ENCODE measurements at regions not wholly inside any gene's neighbourhood (a gene's known extent, or its start where the extent isn't known, plus 50 kb on each side); places are given as distances from the start of the nearest gene placed in this dataset.

DNA sequence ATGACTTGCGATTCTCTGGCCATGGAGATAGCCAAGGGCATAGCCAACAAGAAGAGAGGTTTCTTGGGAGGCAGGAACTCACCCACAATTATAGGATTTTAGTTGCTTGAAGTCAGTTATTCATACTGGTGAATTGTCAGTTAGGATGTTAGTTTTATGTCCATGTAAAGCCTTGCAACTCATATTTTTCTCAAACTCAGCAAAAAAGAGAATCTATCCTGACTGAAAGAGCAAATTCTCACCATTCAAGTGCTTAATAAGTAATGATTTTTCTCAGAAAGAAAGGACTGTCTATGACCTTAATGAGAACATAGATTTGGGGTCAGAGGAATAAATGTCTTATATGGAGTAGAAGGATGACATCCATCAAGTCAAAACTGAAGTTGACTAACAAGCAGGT, 934.5 kb downstream of the STPG2 start:
- DNase-seq (ENCODE audit: low spot score) (no peak), ATAC-seq (ENCODE audit: low FRiP score) (no peak)
- TF ChIP-seq, protein P1, sequence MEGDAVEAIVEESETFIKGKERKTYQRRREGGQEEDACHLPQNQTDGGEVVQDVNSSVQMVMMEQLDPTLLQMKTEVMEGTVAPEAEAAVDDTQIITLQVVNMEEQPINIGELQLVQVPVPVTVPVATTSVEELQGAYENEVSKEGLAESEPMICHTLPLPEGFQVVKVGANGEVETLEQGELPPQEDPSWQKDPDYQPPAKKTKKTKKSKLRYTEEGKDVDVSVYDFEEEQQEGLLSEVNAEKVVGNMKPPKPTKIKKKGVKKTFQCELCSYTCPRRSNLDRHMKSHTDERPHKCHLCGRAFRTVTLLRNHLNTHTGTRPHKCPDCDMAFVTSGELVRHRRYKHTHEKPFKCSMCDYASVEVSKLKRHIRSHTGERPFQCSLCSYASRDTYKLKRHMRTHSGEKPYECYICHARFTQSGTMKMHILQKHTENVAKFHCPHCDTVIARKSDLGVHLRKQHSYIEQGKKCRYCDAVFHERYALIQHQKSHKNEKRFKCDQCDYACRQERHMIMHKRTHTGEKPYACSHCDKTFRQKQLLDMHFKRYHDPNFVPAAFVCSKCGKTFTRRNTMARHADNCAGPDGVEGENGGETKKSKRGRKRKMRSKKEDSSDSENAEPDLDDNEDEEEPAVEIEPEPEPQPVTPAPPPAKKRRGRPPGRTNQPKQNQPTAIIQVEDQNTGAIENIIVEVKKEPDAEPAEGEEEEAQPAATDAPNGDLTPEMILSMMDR (IDR thresholded peaks at IDR 0.05), result no peak

DNA sequence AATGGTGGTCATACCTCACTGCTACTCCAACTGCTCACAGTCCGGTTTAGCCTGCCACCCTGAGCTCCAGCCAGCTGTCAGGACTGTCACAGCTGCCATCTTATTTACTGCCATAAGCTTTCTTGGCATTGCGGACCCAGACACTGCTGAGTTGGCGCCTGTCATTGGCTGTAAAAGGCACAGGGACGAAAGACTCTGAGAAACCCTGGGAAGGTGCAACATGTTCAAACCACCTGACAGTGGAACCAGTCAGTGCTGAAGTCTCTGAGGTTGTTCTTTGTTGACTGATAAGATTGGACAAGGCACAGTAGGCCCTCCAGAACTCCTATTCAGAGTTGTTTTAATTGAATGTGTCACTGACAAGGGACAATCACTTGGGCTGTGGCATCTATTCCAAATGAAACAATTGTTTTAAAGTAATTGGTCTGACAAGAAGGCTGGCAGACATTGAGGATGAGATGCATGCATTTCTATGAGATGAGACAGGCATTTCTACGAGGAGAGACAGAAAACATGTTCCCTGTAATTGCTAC, 927.8 kb downstream of the STPG2 start:
- no peak for ATAC-seq (ENCODE audit: low FRiP score)
- TF ChIP-seq, protein P1 (IDR thresholded peaks at IDR 0.05), result no peak
- no peak for DNase-seq (ENCODE audit: low spot score)

DNA sequence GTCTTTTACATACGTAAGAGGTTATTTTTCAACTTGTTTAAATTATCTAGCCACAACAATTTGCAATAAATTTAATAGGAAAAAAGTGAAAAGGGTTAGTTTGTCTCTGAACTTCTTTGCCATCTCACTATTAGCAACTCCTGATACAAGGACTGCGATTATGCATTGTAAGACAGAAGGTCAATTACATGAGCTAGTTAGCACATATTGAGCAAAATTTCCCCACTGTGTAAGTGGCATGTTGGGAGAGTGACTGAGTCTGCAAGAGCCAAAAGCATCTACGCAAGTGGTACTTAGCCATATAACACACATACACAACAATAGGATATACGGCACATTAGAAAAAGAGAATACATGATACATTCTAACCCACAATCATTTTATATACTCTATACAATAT, 927.2 kb downstream of the STPG2 start:
- no peak for ATAC-seq (ENCODE audit: low FRiP score)
- TF ChIP-seq, protein P1 (IDR thresholded peaks at IDR 0.05), result no peak
- DNase-seq (ENCODE audit: low spot score), result no peak

DNA sequence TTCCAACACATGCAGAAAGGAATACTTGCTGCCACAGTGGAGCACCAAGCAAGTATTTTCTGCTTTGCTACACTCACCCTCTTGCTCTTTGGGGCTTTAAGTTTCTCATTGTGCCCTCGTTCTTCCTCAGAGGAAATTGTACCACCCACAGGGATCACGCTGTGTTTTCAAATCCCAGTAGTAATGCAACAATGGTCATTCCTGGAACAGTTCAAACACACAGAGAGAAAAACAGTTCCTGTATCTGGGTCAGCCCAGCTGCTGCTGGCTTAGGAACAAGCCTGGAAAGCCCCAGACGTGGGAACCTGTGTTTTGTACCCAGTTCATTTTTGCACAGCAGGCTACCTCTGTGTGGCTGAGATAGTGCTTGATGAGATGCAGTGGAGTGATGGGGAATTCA, 907.8 kb downstream of the STPG2 start:
- DNase-seq (ENCODE audit: low spot score) (no peak), ATAC-seq (ENCODE audit: low FRiP score) (no peak)
- TF ChIP-seq, protein P1 (IDR thresholded peaks at IDR 0.05), result no peak

DNA sequence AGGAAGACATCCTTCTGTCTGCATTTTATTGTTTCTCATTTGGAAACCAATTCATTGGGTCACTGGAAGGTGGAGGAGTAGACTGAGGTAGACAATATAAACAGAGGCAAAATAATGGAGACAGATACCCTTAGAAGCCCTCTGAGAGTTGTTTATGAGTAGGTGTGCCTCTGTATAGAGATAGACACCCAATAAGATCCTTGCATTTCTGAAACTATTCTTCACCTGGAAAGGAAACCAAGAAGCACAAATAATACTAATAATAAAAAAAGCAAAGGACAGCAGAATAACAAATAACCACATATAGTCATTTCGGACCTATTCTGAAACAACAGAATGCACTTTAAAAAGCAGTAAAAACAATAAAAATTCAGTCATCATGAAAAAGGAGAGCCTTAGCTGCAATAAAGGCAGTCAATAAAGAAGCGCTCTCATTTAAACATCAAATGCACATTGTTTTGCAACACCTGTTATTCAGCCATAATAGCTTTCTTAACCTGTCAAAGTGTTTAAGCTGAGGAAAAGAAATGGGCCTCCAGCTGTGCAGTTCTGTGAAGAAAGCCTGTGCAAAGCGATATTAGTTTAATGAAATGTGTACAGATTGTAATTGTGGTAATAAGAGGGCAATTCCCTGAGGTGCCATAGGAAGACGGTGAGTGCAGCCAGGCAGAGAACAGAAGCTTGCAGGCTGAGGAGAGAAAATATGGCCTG, 904.2 kb downstream of the STPG2 start:
- DNase-seq (ENCODE audit: low spot score) (no peak), ATAC-seq (ENCODE audit: low FRiP score) (no peak)
- TF ChIP-seq, protein P1 (IDR thresholded peaks at IDR 0.05), result no peak

DNA sequence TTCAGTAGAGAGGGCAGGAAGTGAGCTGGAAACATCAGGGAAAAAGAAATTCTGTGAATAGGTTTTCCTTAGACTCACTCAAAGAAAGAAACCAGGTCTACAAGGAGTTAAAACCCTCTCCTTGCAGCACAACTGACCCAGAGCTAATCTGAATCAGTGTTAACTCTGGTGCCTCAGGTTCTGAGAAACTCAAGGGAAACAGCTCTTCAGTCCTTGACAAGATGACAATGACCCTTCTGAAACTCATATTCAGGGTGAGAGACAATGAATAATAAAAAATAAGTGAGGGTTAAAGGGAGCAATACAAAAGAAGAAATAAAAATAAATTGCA, 903.6 kb downstream of the STPG2 start:
- no peak for DNase-seq (ENCODE audit: low spot score)
- no peak for ATAC-seq (ENCODE audit: low FRiP score)
- TF ChIP-seq, protein P1 (IDR thresholded peaks at IDR 0.05), result no peak

DNA sequence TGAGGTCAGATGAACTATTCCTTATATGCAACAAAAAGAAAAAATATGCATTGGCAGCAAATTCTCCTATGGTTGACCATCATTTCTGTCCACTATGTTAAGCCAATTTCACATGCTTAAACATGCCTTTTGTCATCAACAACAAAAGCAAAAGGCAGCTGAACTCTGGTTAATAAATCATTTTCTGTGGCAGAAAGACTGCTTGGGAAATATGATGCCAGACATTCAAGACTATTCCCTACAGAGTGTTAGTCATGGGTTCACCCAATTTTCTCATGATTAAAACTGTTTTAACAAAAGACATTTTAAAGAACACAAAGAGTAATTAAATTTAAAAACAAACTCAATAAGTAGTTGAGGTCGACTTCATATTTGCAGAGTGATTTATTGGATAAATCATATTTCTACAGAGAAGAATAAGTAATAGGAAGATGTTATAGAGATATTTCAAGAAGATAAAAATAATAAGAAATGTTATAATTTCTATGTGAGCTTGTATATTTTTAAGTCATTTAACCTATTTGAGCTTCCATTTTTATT, 890.6 kb downstream of the STPG2 start:
- no peak for DNase-seq (ENCODE audit: low spot score)
- TF ChIP-seq, protein P1 (IDR thresholded peaks at IDR 0.05), result no peak
- ATAC-seq (ENCODE audit: low FRiP score), result no peak

Data from omental fat pad (tissue), 3 donors.